ENCODE measurements at regions not wholly inside any gene's neighbourhood (a gene's known extent, or its start where the extent isn't known, plus 50 kb on each side); places are given as distances from the start of the nearest gene placed in this dataset.
"Not testable (repeated sequence)": the region's sequence is repeated elsewhere in the genome, so short reads cannot be mapped to it uniquely, and the experiment has no call there.

- H3K9me3 ChIP-seq, result no peaks in the 10 kb centered on the region
- 83 to 85% methylated on average over 2 of the region's 2 CpGs for WGBS, 2 donors
- no peak overlapping the region for H3K4me3 ChIP-seq (replicated peaks in 1 of 3)
- no peak overlapping the region for H3K27ac ChIP-seq
- H3K36me3 ChIP-seq, result no peaks in the 10 kb centered on the region
- intact Hi-C loops (cut with DNase I), result no loop called here
- no peaks in the 10 kb centered on the region for H3K4me1 ChIP-seq
- no peaks in the 10 kb centered on the region for H3K27me3 ChIP-seq
- TF ChIP-seq CTCF (IDR thresholded peaks at IDR 0.05) (no peak), POLR2A (IDR thresholded peaks at IDR 0.05) (no peak)
- DNase-seq, result no peak
Measured at GRCh38 chr5:72644296-72644695, 137.1 kb upstream of the ZNF366 start.

DNA sequence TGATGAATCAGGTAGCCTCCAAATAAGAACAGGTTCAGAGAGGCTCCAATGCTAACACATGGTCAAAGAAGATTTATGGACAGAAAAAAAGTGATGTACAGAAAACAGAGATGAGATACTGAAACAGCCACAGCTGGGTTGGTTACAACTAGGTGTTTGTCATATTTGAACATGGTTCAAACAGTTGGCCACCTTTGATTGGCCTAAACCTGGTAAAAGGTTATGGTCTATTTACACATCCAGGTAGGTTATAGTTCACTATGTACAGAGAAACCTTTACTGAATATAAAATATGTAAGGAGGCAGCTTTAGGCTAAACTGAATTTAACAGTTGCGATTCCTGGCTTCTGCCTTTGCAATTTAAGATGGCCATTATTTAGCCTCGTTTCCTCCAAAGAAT, 134.0 kb upstream of the ZNF366 start:
- Histone ChIP-seq H3K27me3 (no peaks in the 10 kb centered on the region), H3K27ac (no peak overlapping the region), H3K4me3 (replicated peaks in 1 of 3) (no peak overlapping the region), H3K4me1 (no peaks in the 10 kb centered on the region), H3K9me3 (no peaks in the 10 kb centered on the region), H3K36me3 (no peaks in the 10 kb centered on the region)
- DNase-seq, result no peak
- TF ChIP-seq POLR2A (IDR thresholded peaks at IDR 0.05) (no peak), CTCF (IDR thresholded peaks at IDR 0.05) (no peak)
- intact Hi-C loops (cut with DNase I), result no loop called here
- 91 to 93% methylated on average over 2 of the region's 2 CpGs for WGBS, 2 donors

DNA sequence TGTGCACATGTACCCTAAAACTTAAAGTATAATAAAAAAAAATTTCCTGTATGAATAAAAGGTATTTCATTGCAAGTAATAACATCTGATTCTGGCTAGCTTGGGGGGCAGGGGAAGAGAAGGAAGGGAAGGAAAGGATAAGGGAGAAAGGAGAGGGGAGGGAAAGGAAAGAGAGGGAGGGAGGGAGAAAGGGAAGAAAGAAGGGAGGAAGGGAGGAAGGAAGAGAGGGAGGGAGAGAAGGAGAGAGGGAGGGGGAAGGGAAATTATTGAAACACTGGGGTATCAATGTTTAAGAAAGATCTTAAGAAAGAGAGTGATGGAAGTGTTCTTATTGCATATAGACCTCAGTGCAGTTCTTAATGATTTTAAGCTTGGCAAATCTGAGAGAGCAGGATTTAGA, 129.8 kb upstream of the ZNF366 start:
- intact Hi-C loops (cut with DNase I), result no loop called here
- Histone ChIP-seq H3K27me3 (no peaks in the 10 kb centered on the region), H3K27ac (no peak overlapping the region), H3K9me3 (no peaks in the 10 kb centered on the region), H3K4me1 (peaks cover 0 to 14% of the 10 kb centered on the region in 2 donors), H3K4me3 (replicated peaks in 1 of 3) (no peak overlapping the region), H3K36me3 (no peaks in the 10 kb centered on the region)
- no peak for TF ChIP-seq CTCF (IDR thresholded peaks at IDR 0.05)
- no peak for TF ChIP-seq POLR2A (IDR thresholded peaks at IDR 0.05)
- no peak for DNase-seq

DNA sequence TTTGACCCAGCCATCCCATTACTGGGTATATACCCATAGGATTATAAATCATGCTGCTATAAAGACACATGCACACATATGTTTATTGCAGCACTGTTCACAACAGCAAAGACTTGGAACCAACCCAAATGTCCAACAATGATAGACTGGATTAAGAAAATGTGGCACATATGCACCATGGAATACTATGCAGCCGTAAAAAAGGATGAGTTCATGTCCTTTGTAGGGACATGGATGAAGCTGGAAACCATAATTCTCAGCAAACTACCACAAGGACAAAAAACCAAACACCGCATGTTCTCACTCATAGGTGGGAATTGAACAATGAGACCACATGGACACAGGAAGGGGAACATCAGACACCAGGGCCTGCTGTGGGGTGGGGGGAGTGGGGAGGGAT, 129.4 kb upstream of the ZNF366 start:
- H3K27me3 ChIP-seq; H3K27ac ChIP-seq; H3K9me3 ChIP-seq; DNase-seq; H3K4me3 ChIP-seq (replicated peaks in 1 of 3); intact Hi-C loops (cut with DNase I); H3K36me3 ChIP-seq: not testable (repeated sequence)
- H3K4me1 ChIP-seq, result peaks cover 0 to 14% of the 10 kb centered on the region in 2 donors
- WGBS, 2 donors, result 97 to 100% methylated on average over 2 of the region's 2 CpGs

DNA sequence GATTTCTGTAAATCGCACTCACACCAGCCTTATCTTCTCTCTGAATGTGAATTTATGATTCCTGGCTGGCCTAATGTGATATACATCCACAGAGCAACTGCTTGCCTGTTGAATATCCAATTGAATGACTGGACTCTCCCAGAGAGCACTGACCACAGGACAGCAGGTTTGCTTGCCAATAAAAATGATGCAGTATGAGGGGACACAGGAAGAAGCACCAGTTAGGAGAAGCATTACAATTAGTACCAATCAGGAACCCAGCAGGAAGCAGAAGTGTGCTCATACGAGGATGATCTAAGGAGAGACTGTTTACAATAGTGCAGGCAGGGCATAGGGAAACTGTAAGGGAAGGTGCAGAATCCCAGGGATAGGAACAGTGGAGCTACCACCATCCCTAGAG, 127.2 kb upstream of the ZNF366 start:
- no peaks in the 10 kb centered on the region for H3K36me3 ChIP-seq
- H3K4me3 ChIP-seq (replicated peaks in 1 of 3), result no peak overlapping the region
- no peaks in the 10 kb centered on the region for H3K27me3 ChIP-seq
- peaks cover 0 to 14% of the 10 kb centered on the region in 2 donors for H3K4me1 ChIP-seq
- 80% methylated on average over 2 of the region's 2 CpGs for WGBS, 2 donors
- TF ChIP-seq CTCF (IDR thresholded peaks at IDR 0.05) (no peak), POLR2A (IDR thresholded peaks at IDR 0.05) (no peak)
- no peaks in the 10 kb centered on the region for H3K9me3 ChIP-seq
- no peak for DNase-seq
- no peak overlapping the region for H3K27ac ChIP-seq
- intact Hi-C loops (cut with DNase I), result no loop called here

- TF ChIP-seq CTCF (IDR thresholded peaks at IDR 0.05) (no peak), POLR2A (IDR thresholded peaks at IDR 0.05) (no peak)
- DNase-seq, result no peak
- intact Hi-C loops (cut with DNase I), result no loop called here
Measured at GRCh38 chr5:72633649-72634048, 126.4 kb upstream of the ZNF366 start.

More at GRCh38 chr5:72633649-72634048, 126.4 kb upstream of the ZNF366 start:
- no peaks in the 10 kb centered on the region for H3K36me3 ChIP-seq
- peaks cover 0 to 14% of the 10 kb centered on the region in 2 donors for H3K4me1 ChIP-seq
- no peaks in the 10 kb centered on the region for H3K9me3 ChIP-seq
- H3K27ac ChIP-seq, result no peak overlapping the region
- H3K27me3 ChIP-seq, result no peaks in the 10 kb centered on the region
- 95 to 100% methylated on average over 1 of the region's 1 CpG for WGBS, 2 donors
- no peak overlapping the region for H3K4me3 ChIP-seq (replicated peaks in 1 of 3)

Measured in thyroid gland (tissue), 4 donors.